Endothelial cell of umbilical vein (primary cell): ENCODE measurements at regions not wholly inside any gene's neighbourhood (a gene's known extent, or its start where the extent isn't known, plus 50 kb on each side); places are given as distances from the start of the nearest gene placed in this dataset.
"Not testable (repeated sequence)": the region's sequence is repeated elsewhere in the genome, so short reads cannot be mapped to it uniquely, and the experiment has no call there.

Experiments
- BruUV-seq: library from RNA; stranded (reverse); fragments of 400-500 nt; replicated peaks from 2 replicates; lab custom pipeline; 2021; lab: Mats Ljungman, UMichigan
- CTCF ChIA-PET: fragments of 300-600, 350-600 bp; sonication (Branson Sonifier 250); formaldehyde crosslinking; loops from one replicate; lab custom pipeline; 2021; ENCODE audit warnings: antibody characterized with exemption, inconsistent platforms; lab: Charles Lee
- POLR2A ChIA-PET: fragments of 300-600, 350-600 bp; sonication (Branson Sonifier 250); formaldehyde crosslinking; loops from one replicate; lab custom pipeline; 2021; ENCODE audit warnings: antibody characterized with exemption, inconsistent platforms; lab: Charles Lee
- DNase-seq: peaks from one replicate; pipeline ENCODE4 v3.0.0-alpha.2; 2011; ENCODE audit warnings: low read depth, low spot score
- FAIRE-seq: peaks from 2 replicates; lab custom pipeline; 2011; peaks lifted over from hg19 to GRCh38; lab: Jason Lieb, UNC
- H2AFZ ChIP-seq: 2 replicates; pipeline ENCODE4 v1.6.0; 2012; ENCODE audit warnings: low read depth, low read length, control low read depth, inconsistent platforms
- H3K27ac ChIP-seq: 2 replicates; pipeline ENCODE4 v1.5.1; 2011; ENCODE audit warnings: low read depth, mild to moderate bottlenecking, control low read depth, low read length, moderate library complexity; ENCODE audit not compliant: insufficient read depth
- H3K27me3 ChIP-seq, 2 experiments: 2 replicates each; pipeline versions ENCODE4 v1.6.0 to v1.6.1; 2011; ENCODE audit warnings: low read length in 2 of 2, mixed read lengths in 1 of 2; ENCODE audit not compliant: control insufficient read depth in 2 of 2, insufficient read depth in 2 of 2
- H3K36me3 ChIP-seq, 2 experiments: 2 replicates in 1 of 2; 3 replicates in 1 of 2; pipeline ENCODE4 v1.5.1; 2011; ENCODE audit warnings: low read length in 2 of 2, mild to moderate bottlenecking in 1 of 2, moderate library complexity in 1 of 2; ENCODE audit not compliant: control insufficient read depth in 2 of 2, insufficient read depth in 2 of 2; ENCODE audit errors: extremely low read depth in 1 of 2
- H3K4me1 ChIP-seq: 3 replicates; pipeline ENCODE4 v1.5.1; 2011; ENCODE audit warnings: mild to moderate bottlenecking, low read length; ENCODE audit not compliant: control insufficient read depth, insufficient read depth; ENCODE audit errors: extremely low read depth
- H3K4me2 ChIP-seq: 2 replicates; pipeline ENCODE4 v1.6.1; 2011; ENCODE audit warnings: low read length, control low read depth, mixed read lengths; ENCODE audit not compliant: insufficient read depth
- H3K4me3 ChIP-seq, 3 experiments: fragments of 200-600 bp in 1 of 3; sonication (generic), shearing (Covaris generic) in 1 of 3; replicated peaks in 1 of 3; 2 replicates each; pipeline ENCODE4 v1.5.1; 2011 to 2016; ENCODE audit warnings: control low read depth in 3 of 3, low read length in 3 of 3, mild to moderate bottlenecking in 2 of 3, inconsistent platforms in 1 of 3, low read depth in 1 of 3, moderate library complexity in 1 of 3; ENCODE audit not compliant: insufficient read depth in 1 of 3
- H3K79me2 ChIP-seq: 2 replicates; pipeline ENCODE4 v1.6.0; 2012; ENCODE audit warnings: low read length, inconsistent platforms; ENCODE audit not compliant: control insufficient read depth, insufficient read depth
- H3K9ac ChIP-seq: replicated peaks from 2 replicates; pipeline ENCODE3; 2011; ENCODE audit warnings: low read length, control low read depth; ENCODE audit not compliant: insufficient read depth; ENCODE audit errors: extremely low read depth
- H3K9me1 ChIP-seq: replicated peaks from 3 replicates; pipeline ENCODE4 v1.6.0; 2011; ENCODE audit warnings: mild to moderate bottlenecking, low read length; ENCODE audit not compliant: control insufficient read depth, insufficient read depth; ENCODE audit errors: extremely low read depth
- H3K9me3 ChIP-seq: replicated peaks from 2 replicates; pipeline ENCODE4 v1.5.1; 2012; ENCODE audit warnings: low read length, inconsistent platforms; ENCODE audit not compliant: control insufficient read depth, insufficient read depth
- H4K20me1 ChIP-seq: replicated peaks from 2 replicates; pipeline ENCODE3; 2011; ENCODE audit warnings: mild to moderate bottlenecking, low read length; ENCODE audit not compliant: control insufficient read depth, insufficient read depth; ENCODE audit errors: extremely low read depth
- EZH2 ChIP-seq: IDR thresholded peaks from 2 replicates; pipeline ENCODE4 v1.6.1; 2012; ENCODE audit warnings: borderline replicate concordance, low read depth, mild to moderate bottlenecking, moderate library complexity, low read length, inconsistent platforms; ENCODE audit not compliant: severe bottlenecking
- FOS ChIP-seq: IDR thresholded peaks from 2 replicates; pipeline ENCODE4 v1.6.1; 2011; ENCODE audit warnings: mild to moderate bottlenecking, low read length, moderate library complexity, borderline replicate concordance; ENCODE audit not compliant: insufficient read depth
- GATA2 ChIP-seq: IDR thresholded peaks from 2 replicates; pipeline ENCODE4 v1.7.0; 2011; ENCODE audit warnings: low read depth, mild to moderate bottlenecking, moderate library complexity, mixed read lengths, low read length; ENCODE audit not compliant: insufficient read length, insufficient read depth
- JUN ChIP-seq: IDR thresholded peaks from 2 replicates; pipeline ENCODE4 v1.6.1; 2011; ENCODE audit warnings: borderline replicate concordance, low read depth; ENCODE audit not compliant: insufficient read length, insufficient read depth
- MYC ChIP-seq: IDR thresholded peaks from one replicate; pipeline ENCODE4 v1.6.1; 2011; ENCODE audit warnings: mild to moderate bottlenecking, low read depth, low read length
- POLR2A ChIP-seq: IDR thresholded peaks from 2 replicates; pipeline ENCODE4 v1.6.1; 2012; ENCODE audit warnings: low read depth, mild to moderate bottlenecking, control low read depth, low read length
- POLR2AphosphoS5 ChIP-seq: IDR thresholded peaks from 2 replicates; pipeline ENCODE4 v1.6.1; 2012; ENCODE audit warnings: low read depth, mild to moderate bottlenecking, control low read depth, low read length, moderate library complexity; ENCODE audit not compliant: insufficient read depth
- dilution Hi-C: fragments of 300-500 bp; cut with MboI; formaldehyde crosslinking; loops from one replicate; pipeline ENCODE4 v1.15.0; 2019; ENCODE audit warnings: low sequenced_read_pairs; ENCODE audit not compliant: extremely low pct_ligation_motif_present
- intact Hi-C: fragments of 100-400 bp; cut with micrococcal nuclease; formaldehyde crosslinking; loops from one replicate; pipeline ENCODE4 v1.10.0; 2022
- TF ChIP-seq, protein P1 (sequence below): IDR thresholded peaks from 2 replicates; pipeline ENCODE4 v1.6.1; 2011; ENCODE audit not compliant: insufficient read depth, insufficient read length
- TF ChIP-seq, protein P2 (sequence below), 2 donors: IDR thresholded peaks; 1 replicate in 1 of 2; 2 replicates in 1 of 2; pipeline ENCODE4 v1.5.1; 2011; ENCODE audit warnings: low read length in 2 of 2, mild to moderate bottlenecking in 2 of 2, moderate library complexity in 2 of 2, control low read depth in 1 of 2, inconsistent platforms in 1 of 2, low read depth in 1 of 2; ENCODE audit not compliant: insufficient read depth in 1 of 2; ENCODE audit errors: extremely low read depth in 1 of 2

DNA sequence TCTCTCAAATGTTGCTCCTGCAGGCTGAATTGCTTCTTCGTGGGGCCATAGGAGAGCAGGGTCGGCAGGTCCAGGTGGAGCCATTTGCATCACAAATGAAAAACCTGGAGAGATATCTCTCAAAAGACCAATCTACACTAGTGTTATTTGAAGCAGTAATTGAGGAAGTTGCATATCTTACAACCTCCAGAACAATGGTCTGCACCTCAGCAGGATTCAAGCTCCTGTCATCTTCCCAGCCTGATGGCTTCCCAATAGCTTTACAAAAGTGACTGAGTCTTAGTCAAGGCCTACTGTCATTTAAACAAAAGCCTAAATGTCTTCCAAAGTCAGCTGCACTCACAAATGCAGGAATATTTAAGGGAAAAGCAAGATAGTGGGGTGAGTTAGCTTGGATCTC is 1584.5 kb downstream of the NLGN4Y start:
- Histone ChIP-seq H4K20me1 (no peaks in the 10 kb centered on the region), H3K27ac (no peak overlapping the region), H3K79me2 (no peaks in the 10 kb centered on the region), H3K9me3 (no peaks in the 10 kb centered on the region), H3K36me3 (no peaks in the 10 kb centered on the region), H3K4me1 (no peaks in the 10 kb centered on the region), H3K27me3 (no peaks in the 10 kb centered on the region), H3K4me3 (no peak overlapping the region), H3K9me1 (no peaks in the 10 kb centered on the region), H3K9ac (no peak overlapping the region), H2AFZ (no peak overlapping the region), H3K4me2 (no peak overlapping the region)
- FAIRE-seq (no peak), DNase-seq (no peak)
- dilution Hi-C loops = no loop called here
- intact Hi-C loops = no loop called here
- no TSS peak for BruUV-seq
- ChIA-PET POLR2A (no interaction called here), CTCF (no interaction called here)
- TF ChIP-seq JUN (no peak), EZH2 (no peak), POLR2A (no peak), MYC (no peak), POLR2AphosphoS5 (no peak), GATA2 (no peak), FOS (no peak)
- TF ChIP-seq, protein P1, sequence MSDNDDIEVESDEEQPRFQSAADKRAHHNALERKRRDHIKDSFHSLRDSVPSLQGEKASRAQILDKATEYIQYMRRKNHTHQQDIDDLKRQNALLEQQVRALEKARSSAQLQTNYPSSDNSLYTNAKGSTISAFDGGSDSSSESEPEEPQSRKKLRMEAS = no peak
- TF ChIP-seq, protein P2, sequence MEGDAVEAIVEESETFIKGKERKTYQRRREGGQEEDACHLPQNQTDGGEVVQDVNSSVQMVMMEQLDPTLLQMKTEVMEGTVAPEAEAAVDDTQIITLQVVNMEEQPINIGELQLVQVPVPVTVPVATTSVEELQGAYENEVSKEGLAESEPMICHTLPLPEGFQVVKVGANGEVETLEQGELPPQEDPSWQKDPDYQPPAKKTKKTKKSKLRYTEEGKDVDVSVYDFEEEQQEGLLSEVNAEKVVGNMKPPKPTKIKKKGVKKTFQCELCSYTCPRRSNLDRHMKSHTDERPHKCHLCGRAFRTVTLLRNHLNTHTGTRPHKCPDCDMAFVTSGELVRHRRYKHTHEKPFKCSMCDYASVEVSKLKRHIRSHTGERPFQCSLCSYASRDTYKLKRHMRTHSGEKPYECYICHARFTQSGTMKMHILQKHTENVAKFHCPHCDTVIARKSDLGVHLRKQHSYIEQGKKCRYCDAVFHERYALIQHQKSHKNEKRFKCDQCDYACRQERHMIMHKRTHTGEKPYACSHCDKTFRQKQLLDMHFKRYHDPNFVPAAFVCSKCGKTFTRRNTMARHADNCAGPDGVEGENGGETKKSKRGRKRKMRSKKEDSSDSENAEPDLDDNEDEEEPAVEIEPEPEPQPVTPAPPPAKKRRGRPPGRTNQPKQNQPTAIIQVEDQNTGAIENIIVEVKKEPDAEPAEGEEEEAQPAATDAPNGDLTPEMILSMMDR (IDR thresholded peaks at IDR 0.05; ENCODE audit: extremely low read depth in 1 of 2, insufficient read depth in 1 of 2, low read depth in 1 of 2, low read length in 2 of 2) = no peak

- BruUV-seq, dilution Hi-C loops: not testable (repeated sequence)
Observed at GRCh38 chrY:16120096-16120495, 1595.8 kb downstream of the NLGN4Y start.

More at GRCh38 chrY:16120096-16120495, 1595.8 kb downstream of the NLGN4Y start:
- POLR2A ChIA-PET, H3K9me1 ChIP-seq, H3K79me2 ChIP-seq, H3K27me3 ChIP-seq, H3K4me3 ChIP-seq, FAIRE-seq, CTCF ChIA-PET, H3K9ac ChIP-seq, H3K27ac ChIP-seq, intact Hi-C loops, H3K4me1 ChIP-seq, H3K9me3 ChIP-seq, DNase-seq, H3K36me3 ChIP-seq, H3K4me2 ChIP-seq, H4K20me1 ChIP-seq, H2AFZ ChIP-seq: not testable (repeated sequence)
